ENCODE measurements at regions not wholly inside any gene's neighbourhood (a gene's known extent, or its start where the extent isn't known, plus 50 kb on each side); places are given as distances from the start of the nearest gene placed in this dataset.

DNA sequence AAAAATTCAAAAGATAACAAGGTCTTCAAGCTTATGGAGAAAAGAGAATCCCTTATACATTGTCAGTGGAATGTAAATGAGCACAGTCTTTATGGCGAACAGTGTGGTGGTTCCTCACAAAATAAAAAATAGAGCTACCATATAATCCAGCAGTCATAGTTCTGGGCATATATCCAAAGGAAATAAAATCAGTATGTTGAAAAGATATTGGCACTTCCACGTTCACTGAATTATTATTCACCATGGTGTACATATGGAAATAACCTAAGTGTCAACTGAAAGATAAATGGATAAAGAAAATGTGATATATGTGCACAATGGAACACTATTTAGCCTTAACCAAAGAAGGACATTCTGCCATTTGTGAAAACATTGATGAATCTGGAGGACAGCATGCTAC, 1161.2 kb downstream of the ROBO2 start (continued):
- TF ChIP-seq, protein P1, sequence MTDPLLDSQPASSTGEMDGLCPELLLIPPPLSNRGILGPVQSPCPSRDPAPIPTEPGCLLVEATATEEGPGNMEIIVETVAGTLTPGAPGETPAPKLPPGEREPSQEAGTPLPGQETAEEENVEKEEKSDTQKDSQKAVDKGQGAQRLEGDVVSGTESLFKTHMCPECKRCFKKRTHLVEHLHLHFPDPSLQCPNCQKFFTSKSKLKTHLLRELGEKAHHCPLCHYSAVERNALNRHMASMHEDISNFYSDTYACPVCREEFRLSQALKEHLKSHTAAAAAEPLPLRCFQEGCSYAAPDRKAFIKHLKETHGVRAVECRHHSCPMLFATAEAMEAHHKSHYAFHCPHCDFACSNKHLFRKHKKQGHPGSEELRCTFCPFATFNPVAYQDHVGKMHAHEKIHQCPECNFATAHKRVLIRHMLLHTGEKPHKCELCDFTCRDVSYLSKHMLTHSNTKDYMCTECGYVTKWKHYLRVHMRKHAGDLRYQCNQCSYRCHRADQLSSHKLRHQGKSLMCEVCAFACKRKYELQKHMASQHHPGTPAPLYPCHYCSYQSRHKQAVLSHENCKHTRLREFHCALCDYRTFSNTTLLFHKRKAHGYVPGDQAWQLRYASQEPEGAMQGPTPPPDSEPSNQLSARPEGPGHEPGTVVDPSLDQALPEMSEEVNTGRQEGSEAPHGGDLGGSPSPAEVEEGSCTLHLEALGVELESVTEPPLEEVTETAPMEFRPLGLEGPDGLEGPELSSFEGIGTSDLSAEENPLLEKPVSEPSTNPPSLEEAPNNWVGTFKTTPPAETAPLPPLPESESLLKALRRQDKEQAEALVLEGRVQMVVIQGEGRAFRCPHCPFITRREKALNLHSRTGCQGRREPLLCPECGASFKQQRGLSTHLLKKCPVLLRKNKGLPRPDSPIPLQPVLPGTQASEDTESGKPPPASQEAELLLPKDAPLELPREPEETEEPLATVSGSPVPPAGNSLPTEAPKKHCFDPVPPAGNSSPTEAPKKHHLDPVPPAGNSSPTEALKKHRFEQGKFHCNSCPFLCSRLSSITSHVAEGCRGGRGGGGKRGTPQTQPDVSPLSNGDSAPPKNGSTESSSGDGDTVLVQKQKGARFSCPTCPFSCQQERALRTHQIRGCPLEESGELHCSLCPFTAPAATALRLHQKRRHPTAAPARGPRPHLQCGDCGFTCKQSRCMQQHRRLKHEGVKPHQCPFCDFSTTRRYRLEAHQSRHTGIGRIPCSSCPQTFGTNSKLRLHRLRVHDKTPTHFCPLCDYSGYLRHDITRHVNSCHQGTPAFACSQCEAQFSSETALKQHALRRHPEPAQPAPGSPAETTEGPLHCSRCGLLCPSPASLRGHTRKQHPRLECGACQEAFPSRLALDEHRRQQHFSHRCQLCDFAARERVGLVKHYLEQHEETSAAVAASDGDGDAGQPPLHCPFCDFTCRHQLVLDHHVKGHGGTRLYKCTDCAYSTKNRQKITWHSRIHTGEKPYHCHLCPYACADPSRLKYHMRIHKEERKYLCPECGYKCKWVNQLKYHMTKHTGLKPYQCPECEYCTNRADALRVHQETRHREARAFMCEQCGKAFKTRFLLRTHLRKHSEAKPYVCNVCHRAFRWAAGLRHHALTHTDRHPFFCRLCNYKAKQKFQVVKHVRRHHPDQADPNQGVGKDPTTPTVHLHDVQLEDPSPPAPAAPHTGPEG (CRISPR knock-in tag; IDR thresholded peaks at IDR 0.05) = no peak
- TF ChIP-seq, protein P2, sequence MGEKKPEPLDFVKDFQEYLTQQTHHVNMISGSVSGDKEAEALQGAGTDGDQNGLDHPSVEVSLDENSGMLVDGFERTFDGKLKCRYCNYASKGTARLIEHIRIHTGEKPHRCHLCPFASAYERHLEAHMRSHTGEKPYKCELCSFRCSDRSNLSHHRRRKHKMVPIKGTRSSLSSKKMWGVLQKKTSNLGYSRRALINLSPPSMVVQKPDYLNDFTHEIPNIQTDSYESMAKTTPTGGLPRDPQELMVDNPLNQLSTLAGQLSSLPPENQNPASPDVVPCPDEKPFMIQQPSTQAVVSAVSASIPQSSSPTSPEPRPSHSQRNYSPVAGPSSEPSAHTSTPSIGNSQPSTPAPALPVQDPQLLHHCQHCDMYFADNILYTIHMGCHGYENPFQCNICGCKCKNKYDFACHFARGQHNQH (CRISPR knock-in tag; IDR thresholded peaks at IDR 0.05) = no peak

DNA sequence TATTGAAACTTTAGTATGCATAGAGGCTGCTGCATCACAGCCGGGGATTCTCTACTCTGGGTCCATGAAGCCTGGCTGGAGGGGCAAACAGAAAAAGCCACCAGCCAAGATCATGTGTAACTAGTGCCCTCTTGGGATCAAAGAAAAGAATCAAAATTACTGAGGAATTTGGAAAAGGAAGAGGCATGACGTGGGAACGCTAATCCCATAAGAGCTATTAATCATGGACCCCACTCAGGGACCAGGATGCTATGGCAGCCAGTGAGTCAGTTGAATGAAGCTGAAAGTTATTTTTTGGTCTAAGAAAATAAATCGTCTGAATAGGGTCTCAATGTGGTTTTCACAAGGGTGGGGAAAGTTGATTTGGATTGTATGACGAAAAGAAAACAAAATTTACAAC, 1165.1 kb downstream of the ROBO2 start:
- WGBS (ENCODE audit: low lambda C conversion rate) = 1% methylated on average over 5 of the region's 5 CpGs
- Histone ChIP-seq H3K4me3 (replicated peaks in 1 of 3; ENCODE audit: insufficient read depth in 1 of 3, low read depth in 2 of 3, low read length in 3 of 3) (no peak overlapping the region), H3K4me1 (ENCODE audit: insufficient read depth, low read length) (no peaks in the 10 kb centered on the region), H3K36me3 (replicated peaks in 1 of 2; ENCODE audit: control insufficient read depth in 1 of 2, insufficient read depth in 2 of 2, low read length in 2 of 2) (no peaks in the 10 kb centered on the region), H3K4me2 (ENCODE audit: low read depth, low read length) (no peak overlapping the region), H3K79me2 (ENCODE audit: insufficient read depth, low read length) (no peaks in the 10 kb centered on the region), H3K27ac (ENCODE audit: extremely low read length, insufficient read depth, low read length) (no peak overlapping the region), H3K27me3 (ENCODE audit: control insufficient read depth in 1 of 2, insufficient read depth in 2 of 2, low read length in 2 of 2) (no peaks in the 10 kb centered on the region), H3K9ac (ENCODE audit: insufficient read depth, low read depth, low read length) (no peak overlapping the region), H4K20me1 (ENCODE audit: insufficient read depth, low read length) (no peaks in the 10 kb centered on the region), H3K9me3 (ENCODE audit: low read length) (no peaks in the 10 kb centered on the region), H2AFZ (ENCODE audit: low read length) (no peak overlapping the region)
- intact Hi-C loops (cut with micrococcal nuclease; ENCODE audit: unreplicated experiment) = no loop called here
- POLR2A ChIA-PET = no interaction called here
- in situ Hi-C loops (cut with HindIII; ENCODE audit: extremely low pct_ligation_motif_present, low pct_unique_long_range_greater_than_20kb) = no loop called here
- ATAC-seq = no peak; the same call in 2 of the 3 replicates
- FAIRE-seq = no peak
- peak; percentile 41 for TF ChIP-seq STAG1 (CRISPR knock-in tag; IDR thresholded peaks at IDR 0.05)
- no peak for TF ChIP-seq ZNF253 (CRISPR knock-in tag; IDR thresholded peaks at IDR 0.05; ENCODE audit: borderline replicate concordance)
- TF ChIP-seq, protein P3, sequence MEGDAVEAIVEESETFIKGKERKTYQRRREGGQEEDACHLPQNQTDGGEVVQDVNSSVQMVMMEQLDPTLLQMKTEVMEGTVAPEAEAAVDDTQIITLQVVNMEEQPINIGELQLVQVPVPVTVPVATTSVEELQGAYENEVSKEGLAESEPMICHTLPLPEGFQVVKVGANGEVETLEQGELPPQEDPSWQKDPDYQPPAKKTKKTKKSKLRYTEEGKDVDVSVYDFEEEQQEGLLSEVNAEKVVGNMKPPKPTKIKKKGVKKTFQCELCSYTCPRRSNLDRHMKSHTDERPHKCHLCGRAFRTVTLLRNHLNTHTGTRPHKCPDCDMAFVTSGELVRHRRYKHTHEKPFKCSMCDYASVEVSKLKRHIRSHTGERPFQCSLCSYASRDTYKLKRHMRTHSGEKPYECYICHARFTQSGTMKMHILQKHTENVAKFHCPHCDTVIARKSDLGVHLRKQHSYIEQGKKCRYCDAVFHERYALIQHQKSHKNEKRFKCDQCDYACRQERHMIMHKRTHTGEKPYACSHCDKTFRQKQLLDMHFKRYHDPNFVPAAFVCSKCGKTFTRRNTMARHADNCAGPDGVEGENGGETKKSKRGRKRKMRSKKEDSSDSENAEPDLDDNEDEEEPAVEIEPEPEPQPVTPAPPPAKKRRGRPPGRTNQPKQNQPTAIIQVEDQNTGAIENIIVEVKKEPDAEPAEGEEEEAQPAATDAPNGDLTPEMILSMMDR (CRISPR knock-in tag; IDR thresholded peaks at IDR 0.05) = peak; percentile 21
- CTCF ChIA-PET (ENCODE audit: low intra/inter-chr PET ratio, low total read pairs) = no interaction called here
- no TSS peak for BruUV-seq (replicated peaks)
- DNase-seq (ENCODE audit: low spot score) = peak; percentile 3
